ENCODE measurements at regions not wholly inside any gene's neighbourhood (a gene's known extent, or its start where the extent isn't known, plus 50 kb on each side); places are given as distances from the start of the nearest gene placed in this dataset.
"Not testable (repeated sequence)": the region's sequence is repeated elsewhere in the genome, so short reads cannot be mapped to it uniquely, and the experiment has no call there.

GRCh38 chrX:65825226-65825625, 157.8 kb downstream of the MSN start:
- DNase-seq (ENCODE audit: low spot score) = not testable (repeated sequence)

GRCh38 chrX:65821721-65822496, 154.5 kb downstream of the MSN start:
- no peak for DNase-seq (ENCODE audit: low spot score)

DNA sequence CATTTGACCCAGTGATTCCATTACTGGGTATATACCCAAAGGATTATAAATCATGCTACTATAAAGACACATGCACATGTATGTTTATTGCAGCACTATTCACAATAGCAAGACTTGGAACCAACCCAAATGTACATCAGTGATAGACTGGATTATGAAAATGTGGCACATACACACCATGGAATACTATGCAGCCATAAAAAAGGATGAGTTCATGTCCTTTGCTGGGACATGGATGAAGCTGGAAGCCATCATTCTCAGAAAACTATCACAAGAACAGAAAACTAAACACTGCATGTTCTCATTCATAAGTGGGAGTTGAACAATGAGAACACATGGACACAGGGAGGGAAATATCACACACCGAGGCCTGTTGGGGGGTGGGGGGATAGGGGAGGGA, 152.5 kb downstream of the MSN start:
- not testable (repeated sequence) for DNase-seq (ENCODE audit: low spot score)

GRCh38 chrX:65813245-65813644, 145.8 kb downstream of the MSN start:
- no peak for DNase-seq (ENCODE audit: low spot score)

- DNase-seq (ENCODE audit: low spot score) = no peak
Observed at GRCh38 chrX:65811558-65812228, 144.2 kb downstream of the MSN start.

Measured in ecto neural progenitor cell (in vitro differentiated cells).